RWPE1 (cell line): ENCODE measurements at regions not wholly inside any gene's neighbourhood (a gene's known extent, or its start where the extent isn't known, plus 50 kb on each side); places are given as distances from the start of the nearest gene placed in this dataset.

Experiments used
- CTCF ChIA-PET: fragments of 350-600 bp; sonication (Branson Sonifier 250); formaldehyde crosslinking; extraction: SDS; loops from one replicate; lab custom pipeline; 2021; lab: Yijun Ruan, JAX
- POLR2A ChIA-PET: fragments of 400-600 bp; formaldehyde crosslinking; extraction: SDS; loops from one replicate; lab custom pipeline; 2020; ENCODE audit warnings: antibody characterized with exemption; ENCODE audit not compliant: low non-redundant PET; lab: Yijun Ruan, JAX
- DNase-seq: peaks from one replicate; pipeline ENCODE4 v3.0.0; 2012; ENCODE audit warnings: low spot score
- H3K27ac ChIP-seq: fragments of 450-650 bp; 2 replicates; pipeline ENCODE4 v1.5.1; 2017
- CTCF ChIP-seq: fragments of 450-650 bp; conservative IDR thresholded peaks from 2 replicates; pipeline ENCODE4 v1.5.1; 2017; ENCODE audit warnings: low read depth, mild to moderate bottlenecking

- no peak for TF ChIP-seq CTCF
- ChIA-PET CTCF (no interaction called here), POLR2A (no interaction called here)
- H3K27ac ChIP-seq, result no peak overlapping the region
- no peak for DNase-seq
These were observed 246.0 kb upstream of the LRRN1 start for GRCh38 chr3:3553236-3553635.

- CTCF ChIA-PET, result no interaction called here
- TF ChIP-seq CTCF, result no peak
- POLR2A ChIA-PET, result no interaction called here
- no peak for DNase-seq
- no peak overlapping the region for H3K27ac ChIP-seq
These were observed 246.5 kb upstream of the LRRN1 start for GRCh38 chr3:3552761-3553160.

- no peak for TF ChIP-seq CTCF
- ChIA-PET POLR2A (no interaction called here), CTCF (no interaction called here)
- no peak for DNase-seq
- no peak overlapping the region for H3K27ac ChIP-seq
These were observed 247.2 kb upstream of the LRRN1 start for GRCh38 chr3:3551981-3552380.

DNA sequence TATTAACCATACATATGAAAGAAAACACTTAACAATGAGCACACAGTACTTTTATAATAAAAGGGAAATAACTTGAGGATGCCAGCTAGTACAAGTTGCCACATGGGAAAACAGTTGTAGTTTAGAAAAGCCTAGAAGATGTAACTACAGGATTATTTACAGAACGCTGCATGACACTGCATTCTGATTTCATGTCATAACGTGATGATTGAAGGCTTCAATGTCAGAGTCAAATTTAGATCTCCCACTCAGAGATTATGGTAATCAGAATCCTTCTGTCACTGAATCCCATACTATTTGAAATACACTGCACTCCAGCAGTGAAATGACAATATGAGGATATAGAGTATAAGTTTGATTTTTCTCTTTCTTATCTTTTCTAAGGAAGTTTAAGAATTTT lies 253.9 kb upstream of the LRRN1 start:
- ChIA-PET CTCF (no interaction called here), POLR2A (no interaction called here)
- no peak for TF ChIP-seq CTCF

GRCh38 chr3:3538451-3538850 lies 260.8 kb upstream of the LRRN1 start:
- no peak overlapping the region for H3K27ac ChIP-seq
- no peak for DNase-seq
- POLR2A ChIA-PET, result no interaction called here
- TF ChIP-seq CTCF, result no peak
- CTCF ChIA-PET, result no interaction called here

More for the DNA sequence above, 253.9 kb upstream of the LRRN1 start:
- no peak for DNase-seq
- H3K27ac ChIP-seq, result no peak overlapping the region

DNA sequence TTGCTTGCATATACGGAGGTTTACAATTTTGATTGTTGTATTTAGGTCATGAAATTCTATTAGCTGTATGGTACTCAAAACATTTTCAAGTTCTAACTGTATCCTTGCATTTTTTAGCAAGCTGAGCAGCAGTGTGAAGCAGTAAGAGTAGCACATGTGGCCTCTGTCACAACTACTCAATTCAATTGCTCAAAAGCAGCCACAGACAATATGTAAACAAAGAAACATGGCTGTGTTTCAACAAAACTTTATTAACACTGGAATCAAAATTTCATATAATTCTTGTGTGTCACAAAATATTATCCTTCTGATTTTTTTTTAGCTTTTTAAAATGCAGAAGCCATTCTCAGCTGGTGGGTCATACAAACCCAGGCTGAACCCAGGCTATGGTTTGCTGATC lies 266.7 kb upstream of the LRRN1 start:
- no peak for DNase-seq
- no peak overlapping the region for H3K27ac ChIP-seq
- CTCF ChIA-PET, result interaction anchor here (0.8 kb wide), 1 partner anchor 566 kb away, joined by 5 read pairs; no protein-coding TSS in a partner anchor
- no peak for TF ChIP-seq CTCF
- POLR2A ChIA-PET, result no interaction called here

DNA sequence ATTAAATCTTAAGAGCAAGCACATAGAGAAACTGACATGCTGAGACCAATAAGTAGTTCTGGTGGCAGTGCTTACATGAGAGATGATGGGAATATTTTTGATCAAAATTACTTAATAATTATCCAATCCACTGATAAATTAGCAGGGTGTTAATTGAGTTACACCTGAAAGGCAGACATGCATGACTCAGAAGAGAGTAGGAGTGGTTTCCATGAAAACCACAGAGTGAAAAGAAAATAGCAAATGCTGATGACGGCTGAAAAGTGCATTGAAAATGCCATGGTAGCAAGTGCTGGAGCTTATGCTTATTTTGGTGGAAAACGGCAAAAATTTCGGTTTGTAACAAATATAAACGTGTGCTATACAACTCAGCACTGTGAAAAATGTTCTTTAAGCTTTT lies 267.8 kb upstream of the LRRN1 start:
- ChIA-PET CTCF (interaction anchor here (0.7 kb wide), 1 partner anchor 440 kb away, joined by 3 read pairs; no protein-coding TSS in a partner anchor), POLR2A (no interaction called here)
- H3K27ac ChIP-seq, result no peak overlapping the region
- TF ChIP-seq CTCF, result no peak
- no peak for DNase-seq
